ENCODE measurements at regions not wholly inside any gene's neighbourhood (a gene's known extent, or its start where the extent isn't known, plus 50 kb on each side); places are given as distances from the start of the nearest gene placed in this dataset.

- Histone ChIP-seq H3K36me3 (ENCODE audit: control insufficient read depth in 4 of 4, insufficient read depth in 3 of 4, low read depth in 1 of 4, low read length in 3 of 4) (no peaks in the 10 kb centered on the region), H3K27ac (ENCODE audit: low read depth in 1 of 2, low read length in 2 of 2) (no peak overlapping the region), H3K27me3 (ENCODE audit: control insufficient read depth in 4 of 4, insufficient read depth in 4 of 4, low read length in 3 of 4) (peaks cover 0 to 6% (median 0%) of the 10 kb centered on the region in 4 donors), H3K9me3 (ENCODE audit: control insufficient read depth in 4 of 4, low read length in 3 of 4) (no peaks in the 10 kb centered on the region), H3K4me3 (ENCODE audit: low read depth in 1 of 3, low read length in 3 of 3) (no peak overlapping the region), H3K4me1 (ENCODE audit: control insufficient read depth in 4 of 4, insufficient read depth in 4 of 4, low read length in 3 of 4) (no peaks in the 10 kb centered on the region), H3K9ac (ENCODE audit: low read depth in 1 of 2, low read length in 2 of 2) (no peak overlapping the region)
- DNase-seq (ENCODE audit: low spot score): no peak
- TF ChIP-seq RXRA (IDR thresholded peaks at IDR 0.05) (no peak), FOXA2 (IDR thresholded peaks at IDR 0.05) (no peak), ZBTB33 (IDR thresholded peaks at IDR 0.05) (no peak), FOXA1 (IDR thresholded peaks at IDR 0.05) (no peak)
- 86% methylated on average over 10 of the region's 10 CpGs for WGBS
Observed at GRCh38 chr13:23950736-23951510, 53.6 kb upstream of the C1QTNF9B start.

GRCh38 chr13:23952796-23953195, 55.5 kb upstream of the C1QTNF9B start:
- Histone ChIP-seq H3K4me1 (ENCODE audit: control insufficient read depth in 4 of 4, insufficient read depth in 4 of 4, low read length in 3 of 4) (no peaks in the 10 kb centered on the region), H3K27ac (ENCODE audit: low read depth in 1 of 2, low read length in 2 of 2) (no peak overlapping the region), H3K9me3 (ENCODE audit: control insufficient read depth in 4 of 4, low read length in 3 of 4) (no peaks in the 10 kb centered on the region), H3K36me3 (ENCODE audit: control insufficient read depth in 4 of 4, insufficient read depth in 3 of 4, low read depth in 1 of 4, low read length in 3 of 4) (no peaks in the 10 kb centered on the region), H3K4me3 (ENCODE audit: low read depth in 1 of 3, low read length in 3 of 3) (no peak overlapping the region), H3K27me3 (ENCODE audit: control insufficient read depth in 4 of 4, insufficient read depth in 4 of 4, low read length in 3 of 4) (no peaks in the 10 kb centered on the region), H3K9ac (ENCODE audit: low read depth in 1 of 2, low read length in 2 of 2) (no peak overlapping the region)
- TF ChIP-seq RXRA (IDR thresholded peaks at IDR 0.05): no peak
- no peak for TF ChIP-seq TAF1 (conservative IDR thresholded peaks at IDR 0.05)
- no peak for TF ChIP-seq FOXA1 (IDR thresholded peaks at IDR 0.05)
- no peak for TF ChIP-seq CTCF (IDR thresholded peaks at IDR 0.05; ENCODE audit: low read depth, low read length, missing input control)
- TF ChIP-seq FOXA2 (IDR thresholded peaks at IDR 0.05): no peak
- no peak for TF ChIP-seq MAX (IDR thresholded peaks at IDR 0.05)
- DNase-seq (ENCODE audit: low spot score): no peak
- 95% methylated on average over 13 of the region's 13 CpGs for WGBS

- no peak for DNase-seq (ENCODE audit: low spot score)
- no peak overlapping the region for H3K4me3 ChIP-seq (ENCODE audit: low read depth in 1 of 3, low read length in 3 of 3)
- H3K9me3 ChIP-seq (ENCODE audit: control insufficient read depth in 4 of 4, low read length in 3 of 4): no peaks in the 10 kb centered on the region
- no peak for TF ChIP-seq HNF4A (conservative IDR thresholded peaks at IDR 0.05)
- TF ChIP-seq MAX (IDR thresholded peaks at IDR 0.05): no peak
- no peak for TF ChIP-seq YY1 (IDR thresholded peaks at IDR 0.05)
- TF ChIP-seq RAD21 (IDR thresholded peaks at IDR 0.05): no peak
- TF ChIP-seq SP1 (IDR thresholded peaks at IDR 0.05): no peak
- no peak for TF ChIP-seq RXRA (IDR thresholded peaks at IDR 0.05)
- no peak for TF ChIP-seq REST (IDR thresholded peaks at IDR 0.05)
- no peak for TF ChIP-seq FOXA1 (IDR thresholded peaks at IDR 0.05)
- no peak for TF ChIP-seq TAF1 (conservative IDR thresholded peaks at IDR 0.05)
- no peak for TF ChIP-seq ATF3 (IDR thresholded peaks at IDR 0.05)
- no peak for TF ChIP-seq JUND (IDR thresholded peaks at IDR 0.05)
- no peak for TF ChIP-seq GABPA (IDR thresholded peaks at IDR 0.05 in 1 of 2, conservative IDR thresholded peaks at IDR 0.05 in 1 of 2)
- H3K9ac ChIP-seq (ENCODE audit: low read depth in 1 of 2, low read length in 2 of 2): no peak overlapping the region
- no peak overlapping the region for H3K27ac ChIP-seq (ENCODE audit: low read depth in 1 of 2, low read length in 2 of 2)
- no peaks in the 10 kb centered on the region for H3K4me1 ChIP-seq (ENCODE audit: control insufficient read depth in 4 of 4, insufficient read depth in 4 of 4, low read length in 3 of 4)
- 89% methylated on average over 20 of the region's 20 CpGs for WGBS
- no peaks in the 10 kb centered on the region for H3K27me3 ChIP-seq (ENCODE audit: control insufficient read depth in 4 of 4, insufficient read depth in 4 of 4, low read length in 3 of 4)
- H3K36me3 ChIP-seq (ENCODE audit: control insufficient read depth in 4 of 4, insufficient read depth in 3 of 4, low read depth in 1 of 4, low read length in 3 of 4): no peaks in the 10 kb centered on the region
Observed at GRCh38 chr13:23953860-23954512, 56.7 kb upstream of the C1QTNF9B start.
